ENCODE measurements at regions not wholly inside any gene's neighbourhood (a gene's known extent, or its start where the extent isn't known, plus 50 kb on each side); places are given as distances from the start of the nearest gene placed in this dataset.
"Not testable (repeated sequence)": the region's sequence is repeated elsewhere in the genome, so short reads cannot be mapped to it uniquely, and the experiment has no call there.

DNA sequence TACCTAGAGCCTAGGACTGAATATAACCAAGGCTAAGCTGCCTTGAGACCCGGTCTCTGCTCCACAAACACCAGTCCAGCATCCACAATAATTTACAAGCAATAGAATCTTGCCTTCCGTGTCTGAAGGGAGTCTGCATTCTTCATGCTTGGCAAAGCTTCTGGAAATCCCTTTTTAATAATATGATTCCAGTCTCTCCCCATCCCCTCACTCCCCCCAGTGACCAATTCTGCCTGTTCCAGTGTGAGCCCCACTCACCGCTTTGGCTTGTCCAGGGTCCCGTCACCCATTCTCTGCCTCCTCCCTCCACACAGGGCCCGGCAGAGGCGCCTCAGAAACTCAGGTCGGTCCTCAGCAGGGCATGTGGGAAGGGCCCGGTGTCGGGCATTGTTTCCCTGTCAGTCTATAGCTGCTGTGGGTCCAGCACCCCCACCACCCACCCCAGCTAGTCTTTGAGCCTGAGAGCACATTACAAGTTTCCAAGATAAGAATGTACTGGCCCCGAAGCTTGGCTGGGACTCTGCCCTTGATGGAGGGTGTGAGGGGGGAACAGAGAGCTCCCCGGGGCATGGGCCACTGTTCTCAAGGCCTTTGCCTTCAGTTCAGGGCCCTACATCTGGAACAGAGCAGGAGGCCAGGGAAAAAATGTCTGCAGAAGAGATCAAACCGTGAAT lies 129.7 kb upstream of the MYCN start:
- in situ Hi-C loops (cut with MboI; ENCODE audit: low pct_unique_long_range_greater_than_20kb, low sequenced_read_pairs) = no loop called here
- DNase-seq = no peak

DNA sequence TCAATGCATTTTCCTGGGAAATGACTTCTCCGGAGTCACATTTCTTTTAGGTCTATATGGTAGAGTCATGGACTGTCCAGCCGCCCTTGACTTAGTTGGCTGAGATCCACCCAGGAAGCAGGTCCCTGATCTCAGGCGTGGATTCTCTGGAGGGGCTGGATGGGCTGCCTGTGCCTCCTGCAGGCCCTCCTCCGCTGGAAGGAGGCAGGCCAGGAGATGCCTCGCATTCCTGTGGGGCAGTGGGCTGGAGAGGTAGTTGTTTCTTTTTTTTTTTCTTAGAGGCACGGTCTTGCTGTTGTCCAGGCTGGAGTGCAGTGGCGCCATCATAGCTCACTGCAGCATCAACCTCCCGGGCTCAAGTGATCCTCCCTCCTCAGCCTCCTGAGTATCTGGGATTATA lies 129.0 kb upstream of the MYCN start:
- DNase-seq = no peak
- in situ Hi-C loops (cut with MboI; ENCODE audit: low pct_unique_long_range_greater_than_20kb, low sequenced_read_pairs) = no loop called here

DNA sequence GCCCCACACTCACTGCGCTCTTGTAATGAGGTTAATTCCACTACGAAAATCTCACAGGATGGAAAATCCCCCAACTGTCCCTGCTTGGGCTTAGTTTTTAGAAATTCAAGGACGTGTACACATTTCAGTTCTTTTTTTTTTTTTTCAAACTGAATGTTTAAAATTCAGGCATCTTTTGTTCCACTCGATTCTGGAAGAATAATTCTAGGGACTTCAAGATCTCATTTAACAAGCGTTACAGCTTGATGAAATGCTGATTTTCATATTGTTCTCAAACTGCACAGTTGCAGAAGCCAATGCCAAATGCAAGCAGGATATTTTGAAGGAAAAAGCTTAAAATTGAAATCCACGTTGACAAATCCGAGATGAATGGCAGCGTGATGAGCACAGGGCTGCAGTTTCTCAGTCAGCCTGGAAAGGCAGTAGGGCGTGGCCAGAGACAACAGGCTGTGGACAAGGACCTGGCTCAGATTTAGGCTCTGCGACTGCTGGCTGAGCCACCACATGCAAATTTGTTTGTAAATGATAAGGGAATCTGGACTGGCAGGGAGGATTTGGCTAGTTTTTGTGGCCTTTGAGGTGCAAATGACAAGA lies 128.1 kb upstream of the MYCN start:
- in situ Hi-C loops (cut with MboI; ENCODE audit: low pct_unique_long_range_greater_than_20kb, low sequenced_read_pairs) = no loop called here
- no peak for DNase-seq

- in situ Hi-C loops (cut with MboI; ENCODE audit: low pct_unique_long_range_greater_than_20kb, low sequenced_read_pairs) = no loop called here
Measured at GRCh38 chr2:15813481-15814266, 126.7 kb upstream of the MYCN start.

DNA sequence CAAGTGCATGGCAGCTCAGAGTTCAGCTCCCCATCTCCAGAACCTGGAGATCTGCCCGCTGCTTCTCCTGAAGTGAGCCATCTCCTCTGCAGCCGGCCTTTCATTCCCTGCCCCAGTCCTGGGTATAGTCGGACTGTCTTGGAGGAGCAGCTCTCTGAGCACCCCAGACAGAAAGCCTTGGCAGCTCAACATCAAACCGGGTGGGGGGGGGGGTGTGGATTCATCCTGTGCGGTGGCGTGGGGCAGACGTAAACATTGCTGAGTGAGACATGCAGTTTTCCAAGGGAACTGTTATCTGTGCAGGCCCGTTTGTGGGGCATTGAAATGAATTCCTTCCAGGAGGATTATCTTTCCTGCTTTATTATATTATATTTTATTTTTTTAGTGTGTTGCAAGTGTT lies 125.9 kb upstream of the MYCN start:
- DNase-seq = no peak
- in situ Hi-C loops (cut with MboI; ENCODE audit: low pct_unique_long_range_greater_than_20kb, low sequenced_read_pairs) = no loop called here

More at GRCh38 chr2:15813481-15814266, 126.7 kb upstream of the MYCN start:
- DNase-seq = no peak

DNA sequence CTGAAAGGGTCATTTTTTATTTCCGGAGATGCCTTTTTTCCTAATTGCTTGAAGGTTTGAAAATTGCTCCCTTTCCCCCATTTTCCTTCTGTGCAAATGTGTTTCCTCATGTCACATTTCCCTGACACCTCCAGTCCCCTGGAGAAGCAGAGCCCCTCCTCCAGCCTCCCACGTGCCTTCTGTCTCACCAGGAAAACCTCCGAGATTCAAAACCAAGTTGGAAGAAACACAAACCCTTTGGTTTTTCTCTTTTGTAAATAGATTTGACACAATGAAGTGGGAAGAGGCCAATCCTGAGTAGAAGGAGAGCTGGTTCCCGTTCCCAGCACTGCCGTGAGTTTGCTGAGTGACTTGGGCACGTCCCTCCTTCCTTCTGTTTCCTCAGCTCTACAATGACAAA lies 125.4 kb upstream of the MYCN start:
- no peak for DNase-seq
- in situ Hi-C loops (cut with MboI; ENCODE audit: low pct_unique_long_range_greater_than_20kb, low sequenced_read_pairs) = no loop called here

DNA sequence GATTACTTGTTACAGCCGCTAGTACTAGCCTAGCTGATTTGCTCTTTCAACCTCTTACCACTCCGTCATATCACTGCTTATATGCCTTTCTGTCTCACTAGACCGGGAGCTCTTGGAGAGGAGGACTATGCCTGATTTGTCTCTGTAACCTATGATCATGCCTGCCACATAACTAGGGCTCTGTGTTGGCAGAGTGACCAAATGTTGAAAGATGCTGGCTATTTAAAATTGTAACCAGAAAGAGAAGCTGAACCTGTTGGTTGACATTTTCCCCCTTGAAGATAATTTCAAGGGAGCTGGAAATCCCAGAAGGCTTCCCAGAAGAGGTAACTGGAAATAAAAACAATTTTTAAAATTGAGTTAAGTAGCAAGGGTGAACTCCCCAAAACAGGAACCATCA lies 124.1 kb upstream of the MYCN start:
- in situ Hi-C loops (cut with MboI; ENCODE audit: low pct_unique_long_range_greater_than_20kb, low sequenced_read_pairs) = no loop called here
- DNase-seq = no peak

DNA sequence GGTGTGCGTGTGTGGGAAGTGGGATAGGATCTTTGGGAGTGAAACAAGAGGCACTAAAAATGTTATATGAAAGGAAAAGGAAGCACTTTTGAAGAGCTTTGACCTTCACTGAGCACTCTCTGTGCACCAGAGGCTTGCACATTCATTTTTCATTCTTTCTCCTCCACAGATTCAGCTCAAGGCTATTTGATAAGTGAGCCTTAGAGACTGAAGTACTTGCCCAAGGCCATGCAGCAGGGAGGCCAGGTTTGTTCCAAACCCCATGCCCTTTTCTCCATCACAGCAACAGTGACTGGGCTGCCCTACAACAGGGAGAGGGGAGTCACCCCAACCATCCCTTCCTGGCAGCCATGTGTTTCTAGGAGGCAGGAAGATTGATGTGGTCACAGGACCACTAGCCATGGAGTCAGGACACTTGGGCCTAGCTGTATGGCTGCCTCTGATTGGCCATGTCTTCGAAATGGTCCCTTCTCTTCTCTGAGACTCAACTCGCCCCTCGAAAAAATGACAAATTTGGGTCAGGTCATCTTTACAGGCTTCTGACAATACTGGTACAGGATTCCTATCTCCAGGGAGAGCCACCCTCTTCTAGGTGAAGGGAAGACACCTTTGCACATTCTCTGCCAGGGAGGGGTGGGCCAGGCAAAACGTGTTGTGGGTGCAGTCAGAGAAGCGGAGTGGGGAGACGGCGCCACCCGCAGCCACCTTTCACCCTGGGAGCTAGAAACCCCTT lies 123.5 kb upstream of the MYCN start:
- in situ Hi-C loops (cut with MboI; ENCODE audit: low pct_unique_long_range_greater_than_20kb, low sequenced_read_pairs) = no loop called here
- no peak for DNase-seq

DNA sequence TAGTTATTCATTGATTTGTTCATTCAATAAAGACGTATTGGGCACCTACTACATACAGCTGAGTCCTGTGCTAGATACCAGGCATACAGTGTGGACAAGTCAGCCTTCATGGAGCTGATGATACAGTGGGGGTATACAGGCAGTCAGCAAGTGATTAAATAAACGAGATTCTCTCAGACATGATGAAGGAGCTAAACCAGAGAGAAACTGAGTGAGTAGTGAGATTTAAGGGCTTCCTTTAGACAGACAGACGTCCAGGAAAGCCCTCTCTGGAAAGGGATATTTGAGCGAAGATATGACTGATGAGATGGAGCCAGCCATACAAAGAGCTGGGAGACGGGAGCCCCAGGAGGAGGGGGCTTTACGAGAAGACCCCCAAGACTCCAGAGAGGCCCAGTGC lies 122.6 kb upstream of the MYCN start:
- in situ Hi-C loops (cut with MboI; ENCODE audit: low pct_unique_long_range_greater_than_20kb, low sequenced_read_pairs) = no loop called here
- DNase-seq = no peak

GRCh38 chr2:15818318-15818753 lies 122.0 kb upstream of the MYCN start:
- no peak for DNase-seq
- in situ Hi-C loops (cut with MboI; ENCODE audit: low pct_unique_long_range_greater_than_20kb, low sequenced_read_pairs) = no loop called here

- DNase-seq = no peak
- in situ Hi-C loops (cut with MboI; ENCODE audit: low pct_unique_long_range_greater_than_20kb, low sequenced_read_pairs) = no loop called here
Measured at GRCh38 chr2:15818881-15819280, 121.5 kb upstream of the MYCN start.

- in situ Hi-C loops (cut with MboI; ENCODE audit: low pct_unique_long_range_greater_than_20kb, low sequenced_read_pairs) = no loop called here
- no peak for DNase-seq
Measured at GRCh38 chr2:15819562-15820256, 120.6 kb upstream of the MYCN start.

DNA sequence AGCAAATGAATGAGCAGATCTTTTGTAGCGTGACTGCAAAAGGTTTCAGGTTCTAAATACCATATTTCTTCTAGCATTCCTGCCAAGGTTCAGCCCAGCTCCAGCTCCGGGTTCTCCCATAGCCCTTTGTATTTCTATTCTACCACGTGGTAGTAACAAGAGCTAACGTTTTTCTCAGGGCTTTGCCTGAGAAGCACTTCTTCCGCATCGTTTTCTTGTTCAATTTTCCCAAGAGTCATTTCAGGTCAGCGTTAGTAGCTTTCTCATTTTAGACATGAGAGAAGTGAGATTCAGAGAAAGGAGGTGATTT lies 120.1 kb upstream of the MYCN start:
- DNase-seq = no peak
- in situ Hi-C loops (cut with MboI; ENCODE audit: low pct_unique_long_range_greater_than_20kb, low sequenced_read_pairs) = no loop called here

- in situ Hi-C loops (cut with MboI; ENCODE audit: low pct_unique_long_range_greater_than_20kb, low sequenced_read_pairs) = no loop called here
- no peak for DNase-seq
Measured at GRCh38 chr2:15820927-15821326, 119.4 kb upstream of the MYCN start.

DNA sequence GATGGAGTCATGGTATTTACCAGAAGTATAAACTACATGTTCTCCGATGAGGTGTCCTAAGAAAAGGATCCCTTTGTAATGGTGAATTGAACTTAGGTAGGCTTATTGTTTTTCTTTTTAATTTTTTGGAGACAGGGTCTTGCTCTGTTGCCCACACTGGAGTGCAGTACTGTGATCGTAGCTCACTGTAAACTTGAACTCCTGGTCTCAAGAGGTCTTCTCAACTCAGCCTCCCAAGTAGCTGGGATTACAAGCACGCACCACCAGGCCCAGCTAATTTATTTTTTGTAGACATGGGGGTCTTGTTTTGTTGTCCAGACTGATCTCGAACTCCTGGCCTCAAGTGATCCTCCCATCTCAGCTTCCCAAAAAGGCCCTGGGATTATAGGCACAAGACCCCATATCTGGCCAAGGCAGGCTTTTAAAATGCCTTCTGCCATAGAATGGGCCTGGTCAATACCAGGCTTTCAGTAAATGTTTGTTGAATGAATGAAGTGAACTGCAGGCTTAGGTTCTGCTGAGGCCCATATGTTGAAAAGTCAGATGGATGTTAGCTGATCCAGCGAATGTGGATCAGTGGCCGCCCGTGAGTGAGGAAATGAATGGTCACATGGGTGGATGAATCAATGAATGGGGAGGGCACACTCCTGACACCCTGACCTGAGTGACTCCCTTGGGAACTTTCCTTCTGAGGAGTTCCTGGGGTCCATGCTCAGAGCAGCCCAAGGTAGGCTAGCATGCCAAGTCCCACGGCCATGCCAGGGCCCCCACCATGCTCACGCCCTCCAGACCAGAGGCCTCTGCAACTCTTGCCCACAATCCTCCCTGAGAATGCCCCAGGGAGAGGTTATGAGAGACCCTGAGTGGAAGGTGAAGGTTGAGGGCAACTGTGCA lies 118.0 kb upstream of the MYCN start:
- no peak for DNase-seq
- in situ Hi-C loops (cut with MboI; ENCODE audit: low pct_unique_long_range_greater_than_20kb, low sequenced_read_pairs) = no loop called here

- DNase-seq = no peak
- in situ Hi-C loops (cut with MboI; ENCODE audit: low pct_unique_long_range_greater_than_20kb, low sequenced_read_pairs) = no loop called here
Measured at GRCh38 chr2:15823459-15824396, 116.6 kb upstream of the MYCN start.

DNA sequence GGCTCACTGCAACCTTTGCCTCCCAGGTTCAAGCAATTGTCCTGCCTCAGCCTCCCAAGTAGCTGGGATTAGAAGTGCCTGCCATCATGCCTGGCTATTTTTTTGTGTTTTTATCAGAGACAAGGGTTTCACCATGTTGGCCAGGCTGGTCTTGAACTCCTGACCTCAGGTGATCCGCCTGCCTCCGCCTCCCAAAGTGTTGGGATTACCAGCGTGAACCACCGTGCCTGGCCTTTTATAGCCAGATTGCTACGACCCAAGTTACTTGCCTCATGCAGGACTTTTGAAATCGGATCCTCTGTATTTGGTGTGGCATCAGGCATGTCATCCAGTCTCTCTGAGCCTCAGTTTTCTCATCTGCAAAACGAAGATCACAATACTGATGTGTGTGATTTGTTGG lies 115.9 kb upstream of the MYCN start:
- in situ Hi-C loops (cut with MboI; ENCODE audit: low pct_unique_long_range_greater_than_20kb, low sequenced_read_pairs); DNase-seq: not testable (repeated sequence)

Measured in KBM-7 (cell line).